ENCODE measurements at regions not wholly inside any gene's neighbourhood (a gene's known extent, or its start where the extent isn't known, plus 50 kb on each side); places are given as distances from the start of the nearest gene placed in this dataset.

GRCh38 chr6:78614961-78615360 is 252.4 kb upstream of the IRAK1BP1 start:
- H3K36me3 Mint-ChIP-seq (ENCODE audit: low read depth): no peaks in the 10 kb centered on the region
- TF ChIP-seq, protein P1, sequence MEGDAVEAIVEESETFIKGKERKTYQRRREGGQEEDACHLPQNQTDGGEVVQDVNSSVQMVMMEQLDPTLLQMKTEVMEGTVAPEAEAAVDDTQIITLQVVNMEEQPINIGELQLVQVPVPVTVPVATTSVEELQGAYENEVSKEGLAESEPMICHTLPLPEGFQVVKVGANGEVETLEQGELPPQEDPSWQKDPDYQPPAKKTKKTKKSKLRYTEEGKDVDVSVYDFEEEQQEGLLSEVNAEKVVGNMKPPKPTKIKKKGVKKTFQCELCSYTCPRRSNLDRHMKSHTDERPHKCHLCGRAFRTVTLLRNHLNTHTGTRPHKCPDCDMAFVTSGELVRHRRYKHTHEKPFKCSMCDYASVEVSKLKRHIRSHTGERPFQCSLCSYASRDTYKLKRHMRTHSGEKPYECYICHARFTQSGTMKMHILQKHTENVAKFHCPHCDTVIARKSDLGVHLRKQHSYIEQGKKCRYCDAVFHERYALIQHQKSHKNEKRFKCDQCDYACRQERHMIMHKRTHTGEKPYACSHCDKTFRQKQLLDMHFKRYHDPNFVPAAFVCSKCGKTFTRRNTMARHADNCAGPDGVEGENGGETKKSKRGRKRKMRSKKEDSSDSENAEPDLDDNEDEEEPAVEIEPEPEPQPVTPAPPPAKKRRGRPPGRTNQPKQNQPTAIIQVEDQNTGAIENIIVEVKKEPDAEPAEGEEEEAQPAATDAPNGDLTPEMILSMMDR (IDR thresholded peaks at IDR 0.05): no peak
- H3K27me3 Mint-ChIP-seq (ENCODE audit: low read depth, poor library complexity): peaks cover 3% of the 10 kb centered on the region
- no peaks in the 10 kb centered on the region for H3K9me3 Mint-ChIP-seq
- no peak for DNase-seq
- H3K4me3 Mint-ChIP-seq: no peak overlapping the region
- H3K27ac Mint-ChIP-seq: no peak overlapping the region
- peaks cover 19% of the 10 kb centered on the region for H3K4me1 Mint-ChIP-seq

- peaks cover 19% of the 10 kb centered on the region for H3K4me1 Mint-ChIP-seq
- peaks cover 3% of the 10 kb centered on the region for H3K27me3 Mint-ChIP-seq (ENCODE audit: low read depth, poor library complexity)
- H3K27ac Mint-ChIP-seq: no peak overlapping the region
- no peak for DNase-seq
- H3K36me3 Mint-ChIP-seq (ENCODE audit: low read depth): no peaks in the 10 kb centered on the region
- no peaks in the 10 kb centered on the region for H3K9me3 Mint-ChIP-seq
- H3K4me3 Mint-ChIP-seq: no peak overlapping the region
- TF ChIP-seq, protein P1 (IDR thresholded peaks at IDR 0.05): no peak
These were observed 251.9 kb upstream of the IRAK1BP1 start for GRCh38 chr6:78615430-78615904.

DNA sequence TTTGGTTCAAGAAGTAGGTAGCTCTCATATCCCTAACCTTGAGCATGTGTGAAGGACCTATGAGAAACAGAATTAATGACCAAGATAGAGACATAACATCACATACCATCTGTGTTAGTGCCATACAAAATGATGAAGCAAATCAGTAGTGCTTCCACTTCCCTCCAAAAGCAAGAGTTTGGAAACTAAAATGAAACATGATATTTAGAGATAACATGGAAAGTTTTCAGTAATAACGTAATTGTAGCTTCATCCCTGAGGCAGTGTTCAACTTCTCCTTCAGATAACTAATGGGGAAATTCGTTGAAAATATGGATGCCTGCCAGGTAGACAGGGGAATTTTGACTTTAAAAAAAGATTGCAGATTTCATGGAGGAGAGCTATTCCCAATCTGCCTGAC is 248.4 kb upstream of the IRAK1BP1 start:
- H3K27me3 Mint-ChIP-seq (ENCODE audit: low read depth, poor library complexity): no peaks in the 10 kb centered on the region
- no peak overlapping the region for H3K4me3 Mint-ChIP-seq
- H3K36me3 Mint-ChIP-seq (ENCODE audit: low read depth): no peaks in the 10 kb centered on the region
- H3K4me1 Mint-ChIP-seq: peaks cover 9% of the 10 kb centered on the region
- no peaks in the 10 kb centered on the region for H3K9me3 Mint-ChIP-seq
- TF ChIP-seq, protein P1 (IDR thresholded peaks at IDR 0.05): no peak
- DNase-seq: no peak
- no peak overlapping the region for H3K27ac Mint-ChIP-seq

- Mint-ChIP-seq H3K27ac (no peak overlapping the region), H3K27me3 (ENCODE audit: low read depth, poor library complexity) (no peaks in the 10 kb centered on the region), H3K36me3 (ENCODE audit: low read depth) (no peaks in the 10 kb centered on the region), H3K4me1 (no peaks in the 10 kb centered on the region), H3K4me3 (no peak overlapping the region), H3K9me3 (no peaks in the 10 kb centered on the region)
- no peak for DNase-seq
- TF ChIP-seq, protein P1 (IDR thresholded peaks at IDR 0.05): no peak
These were observed 243.8 kb upstream of the IRAK1BP1 start for GRCh38 chr6:78623554-78623953.

- H3K4me3 Mint-ChIP-seq: no peak overlapping the region
These were observed 238.1 kb upstream of the IRAK1BP1 start for GRCh38 chr6:78629154-78629721.

DNA sequence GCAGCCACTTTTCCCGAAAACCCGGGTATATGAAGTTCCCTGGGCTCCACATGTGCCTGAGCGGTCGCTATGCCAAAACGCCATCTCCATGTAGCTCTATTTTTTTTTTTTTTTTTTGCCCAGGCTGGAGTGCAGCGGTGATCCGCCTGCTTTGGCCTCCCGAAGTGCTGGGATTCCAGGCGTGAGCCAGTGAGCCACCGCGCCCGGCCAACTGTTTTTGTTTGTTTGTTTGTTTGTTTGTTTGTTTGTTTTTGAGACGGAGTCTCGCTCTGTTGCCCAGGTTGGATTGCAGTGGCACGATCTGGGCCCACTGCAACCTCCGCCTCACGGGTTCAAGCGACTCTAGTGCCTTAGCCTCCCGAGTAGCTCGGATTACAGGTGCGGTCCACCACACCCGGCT is 237.5 kb upstream of the IRAK1BP1 start:
- no peak overlapping the region for H3K4me3 Mint-ChIP-seq
- no peaks in the 10 kb centered on the region for H3K36me3 Mint-ChIP-seq (ENCODE audit: low read depth)
- H3K27me3 Mint-ChIP-seq (ENCODE audit: low read depth, poor library complexity): no peaks in the 10 kb centered on the region
- no peaks in the 10 kb centered on the region for H3K4me1 Mint-ChIP-seq
- DNase-seq: no peak
- no peak overlapping the region for H3K27ac Mint-ChIP-seq
- TF ChIP-seq, protein P1 (IDR thresholded peaks at IDR 0.05): no peak
- H3K9me3 Mint-ChIP-seq: no peaks in the 10 kb centered on the region

More at GRCh38 chr6:78629154-78629721, 238.1 kb upstream of the IRAK1BP1 start:
- TF ChIP-seq, protein P1 (IDR thresholded peaks at IDR 0.05): no peak
- no peaks in the 10 kb centered on the region for H3K4me1 Mint-ChIP-seq
- H3K9me3 Mint-ChIP-seq: no peaks in the 10 kb centered on the region
- no peak for DNase-seq
- H3K27me3 Mint-ChIP-seq (ENCODE audit: low read depth, poor library complexity): no peaks in the 10 kb centered on the region
- H3K36me3 Mint-ChIP-seq (ENCODE audit: low read depth): no peaks in the 10 kb centered on the region
- no peak overlapping the region for H3K27ac Mint-ChIP-seq
